ENCODE measurements at regions not wholly inside any gene's neighbourhood (a gene's known extent, or its start where the extent isn't known, plus 50 kb on each side); places are given as distances from the start of the nearest gene placed in this dataset.

GRCh38 chr2:48865704-48866103 lies 110.2 kb upstream of the LHCGR start:
- Histone ChIP-seq H3K27ac (ENCODE audit: low read length) (no peak overlapping the region), H3K4me1 (ENCODE audit: control insufficient read depth, insufficient read depth, low read length) (no peaks in the 10 kb centered on the region), H3K36me3 (ENCODE audit: control insufficient read depth, insufficient read depth, low read length) (no peaks in the 10 kb centered on the region), H3K9me3 (ENCODE audit: control insufficient read depth, insufficient read depth, low read depth, low read length) (no peaks in the 10 kb centered on the region), H3K4me3 (ENCODE audit: low read depth in 2 of 2, low read length in 2 of 2) (no peak overlapping the region), H3K27me3 (ENCODE audit: control insufficient read depth, insufficient read depth, low read length) (no peaks in the 10 kb centered on the region)
- in situ Hi-C loops (cut with HindIII; ENCODE audit: low pct_unique_long_range_greater_than_20kb, low sequenced_read_pairs) (no loop called here), intact Hi-C loops (cut with micrococcal nuclease; ENCODE audit: unreplicated experiment) (no loop called here)
- BruUV-seq (replicated peaks): no TSS peak
- DNase-seq (ENCODE audit: low read depth, low spot score): no peak
- CTCF ChIA-PET: no interaction called here
- ATAC-seq: no peak
- POLR2A ChIA-PET: no interaction called here
- TF ChIP-seq, protein P1, sequence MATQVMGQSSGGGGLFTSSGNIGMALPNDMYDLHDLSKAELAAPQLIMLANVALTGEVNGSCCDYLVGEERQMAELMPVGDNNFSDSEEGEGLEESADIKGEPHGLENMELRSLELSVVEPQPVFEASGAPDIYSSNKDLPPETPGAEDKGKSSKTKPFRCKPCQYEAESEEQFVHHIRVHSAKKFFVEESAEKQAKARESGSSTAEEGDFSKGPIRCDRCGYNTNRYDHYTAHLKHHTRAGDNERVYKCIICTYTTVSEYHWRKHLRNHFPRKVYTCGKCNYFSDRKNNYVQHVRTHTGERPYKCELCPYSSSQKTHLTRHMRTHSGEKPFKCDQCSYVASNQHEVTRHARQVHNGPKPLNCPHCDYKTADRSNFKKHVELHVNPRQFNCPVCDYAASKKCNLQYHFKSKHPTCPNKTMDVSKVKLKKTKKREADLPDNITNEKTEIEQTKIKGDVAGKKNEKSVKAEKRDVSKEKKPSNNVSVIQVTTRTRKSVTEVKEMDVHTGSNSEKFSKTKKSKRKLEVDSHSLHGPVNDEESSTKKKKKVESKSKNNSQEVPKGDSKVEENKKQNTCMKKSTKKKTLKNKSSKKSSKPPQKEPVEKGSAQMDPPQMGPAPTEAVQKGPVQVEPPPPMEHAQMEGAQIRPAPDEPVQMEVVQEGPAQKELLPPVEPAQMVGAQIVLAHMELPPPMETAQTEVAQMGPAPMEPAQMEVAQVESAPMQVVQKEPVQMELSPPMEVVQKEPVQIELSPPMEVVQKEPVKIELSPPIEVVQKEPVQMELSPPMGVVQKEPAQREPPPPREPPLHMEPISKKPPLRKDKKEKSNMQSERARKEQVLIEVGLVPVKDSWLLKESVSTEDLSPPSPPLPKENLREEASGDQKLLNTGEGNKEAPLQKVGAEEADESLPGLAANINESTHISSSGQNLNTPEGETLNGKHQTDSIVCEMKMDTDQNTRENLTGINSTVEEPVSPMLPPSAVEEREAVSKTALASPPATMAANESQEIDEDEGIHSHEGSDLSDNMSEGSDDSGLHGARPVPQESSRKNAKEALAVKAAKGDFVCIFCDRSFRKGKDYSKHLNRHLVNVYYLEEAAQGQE (IDR thresholded peaks at IDR 0.05; ENCODE audit: insufficient read depth in 1 of 2, low read depth in 2 of 2, low read length in 1 of 2): no peak
- TF ChIP-seq SIN3A (IDR thresholded peaks at IDR 0.05; ENCODE audit: borderline replicate concordance, insufficient read depth, low read depth, low read length): no peak
- no peak for TF ChIP-seq TCF7L2 (IDR thresholded peaks at IDR 0.05; ENCODE audit: low read depth, low read length)
- TF ChIP-seq CTCF (IDR thresholded peaks at IDR 0.05): no peak
- TF ChIP-seq POLR2AphosphoS5 (IDR thresholded peaks at IDR 0.05; ENCODE audit: low read depth, low read length): no peak

DNA sequence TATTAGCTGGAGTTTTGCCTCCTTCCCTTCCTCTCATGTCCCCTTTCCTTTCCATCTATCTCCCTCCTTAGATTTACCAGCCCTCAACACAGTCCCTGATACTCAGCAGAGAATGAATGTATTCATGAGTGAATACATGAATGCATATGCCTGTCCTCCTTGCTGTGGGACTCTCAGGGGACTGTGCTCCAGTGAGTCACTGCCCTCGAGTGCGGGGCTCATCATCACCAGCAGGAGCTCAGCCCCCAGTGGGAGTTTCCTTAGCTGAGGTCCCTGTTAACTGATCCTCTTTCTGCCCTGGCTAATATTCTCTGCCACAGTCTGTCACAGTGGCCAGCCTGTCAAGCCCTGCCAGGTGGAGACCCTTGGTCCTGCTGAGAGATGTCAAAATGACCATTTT lies 104.9 kb upstream of the LHCGR start:
- no peak for TF ChIP-seq TCF7L2 (IDR thresholded peaks at IDR 0.05; ENCODE audit: low read depth, low read length)
- TF ChIP-seq POLR2AphosphoS5 (IDR thresholded peaks at IDR 0.05; ENCODE audit: low read depth, low read length): no peak
- TF ChIP-seq SIN3A (IDR thresholded peaks at IDR 0.05; ENCODE audit: borderline replicate concordance, insufficient read depth, low read depth, low read length): no peak
- TF ChIP-seq, protein P1 (IDR thresholded peaks at IDR 0.05; ENCODE audit: insufficient read depth in 1 of 2, low read depth in 2 of 2, low read length in 1 of 2): no peak
- no peak for TF ChIP-seq CTCF (IDR thresholded peaks at IDR 0.05)
- in situ Hi-C loops (cut with HindIII; ENCODE audit: low pct_unique_long_range_greater_than_20kb, low sequenced_read_pairs): no loop called here
- Histone ChIP-seq H3K36me3 (ENCODE audit: control insufficient read depth, insufficient read depth, low read length) (no peaks in the 10 kb centered on the region), H3K9me3 (ENCODE audit: control insufficient read depth, insufficient read depth, low read depth, low read length) (no peaks in the 10 kb centered on the region), H3K27me3 (ENCODE audit: control insufficient read depth, insufficient read depth, low read length) (no peaks in the 10 kb centered on the region), H3K4me3 (ENCODE audit: low read depth in 2 of 2, low read length in 2 of 2) (no peak overlapping the region), H3K4me1 (ENCODE audit: control insufficient read depth, insufficient read depth, low read length) (no peaks in the 10 kb centered on the region), H3K27ac (ENCODE audit: low read length) (no peak overlapping the region)
- intact Hi-C loops (cut with micrococcal nuclease; ENCODE audit: unreplicated experiment): no loop called here
- DNase-seq (ENCODE audit: low read depth, low spot score) (no peak), ATAC-seq (no peak)
- BruUV-seq (replicated peaks): no TSS peak
- CTCF ChIA-PET: no interaction called here
- POLR2A ChIA-PET: no interaction called here
